Erythroblast (primary cell): ENCODE measurements at regions not wholly inside any gene's neighbourhood (a gene's known extent, or its start where the extent isn't known, plus 50 kb on each side); places are given as distances from the start of the nearest gene placed in this dataset.

ENCODE experiments used
- GATA1 ChIP-seq: IDR thresholded peaks from 2 replicates; pipeline ENCODE4 v1.6.1; 2011; ENCODE audit warnings: low read depth, mild to moderate bottlenecking, control low read depth, low read length, moderate library complexity
- POLR2A ChIP-seq: IDR thresholded peaks from 2 replicates; pipeline ENCODE4 v1.6.1; 2011; ENCODE audit warnings: mild to moderate bottlenecking, low read length

DNA sequence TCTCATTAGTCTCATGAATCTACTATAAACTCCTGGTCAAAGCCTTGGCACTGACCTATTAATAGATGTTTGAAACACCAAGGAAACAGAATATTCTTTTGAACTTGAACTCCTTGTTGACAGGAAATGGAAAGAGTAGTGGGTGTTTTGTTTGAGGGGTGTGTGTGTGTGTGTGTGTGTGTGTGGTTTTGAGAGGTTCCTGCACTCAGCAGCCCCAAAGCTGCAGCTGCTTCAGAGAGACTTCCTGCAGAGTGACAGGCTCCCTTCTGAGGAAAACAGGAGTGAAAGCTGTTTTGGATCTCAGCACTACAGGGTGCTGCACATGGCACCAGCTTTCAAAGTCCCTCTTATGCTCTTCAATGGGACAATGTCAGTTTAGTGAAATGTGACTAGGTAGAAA is 546.5 kb upstream of the STEAP1 start:
- TF ChIP-seq POLR2A: no peak
- no peak for TF ChIP-seq GATA1
